Large intestine (tissue), 3 donors: ENCODE measurements at regions not wholly inside any gene's neighbourhood (a gene's known extent, or its start where the extent isn't known, plus 50 kb on each side); places are given as distances from the start of the nearest gene placed in this dataset.
A peak's percentile ranks its signal among the peaks of the same experiment; 100 is the strongest.
"Not testable (repeated sequence)": the region's sequence is repeated elsewhere in the genome, so short reads cannot be mapped to it uniquely, and the experiment has no call there.

Experiments used
- DNase-seq, 2 donors: peaks; one replicate each; pipeline versions ENCODE4 v3.0.0 to v3.0.0-alpha.2; 2013
- H3K27ac ChIP-seq: one replicate; pipeline ENCODE4 v1.5.1; 2013; ENCODE audit warnings: low read length
- H3K27me3 ChIP-seq: 2 replicates; pipeline ENCODE4 v1.6.1; 2013; ENCODE audit warnings: low read length; ENCODE audit not compliant: control insufficient read depth, insufficient read depth
- H3K36me3 ChIP-seq: 2 replicates; pipeline ENCODE4 v1.6.1; 2013; ENCODE audit warnings: low read length; ENCODE audit not compliant: control insufficient read depth, insufficient read depth
- H3K4me1 ChIP-seq: one replicate; pipeline ENCODE4 v1.6.1; 2013; ENCODE audit warnings: low read length; ENCODE audit not compliant: control insufficient read depth, insufficient read depth
- H3K4me3 ChIP-seq: one replicate; pipeline ENCODE4 v1.5.1; 2013; ENCODE audit warnings: low read length
- H3K9me3 ChIP-seq: one replicate; pipeline ENCODE4 v1.6.1; 2013; ENCODE audit warnings: mild to moderate bottlenecking, low read depth, low read length, moderate library complexity; ENCODE audit not compliant: control insufficient read depth
- WGBS: methylation state at CpG from one replicate; pipeline ENCODE4 v1.1.5; 2013; ENCODE audit warnings: low lambda C conversion rate; ENCODE audit not compliant: insufficient coverage; 5-methylcytosine and 5-hydroxymethylcytosine counted together

DNA sequence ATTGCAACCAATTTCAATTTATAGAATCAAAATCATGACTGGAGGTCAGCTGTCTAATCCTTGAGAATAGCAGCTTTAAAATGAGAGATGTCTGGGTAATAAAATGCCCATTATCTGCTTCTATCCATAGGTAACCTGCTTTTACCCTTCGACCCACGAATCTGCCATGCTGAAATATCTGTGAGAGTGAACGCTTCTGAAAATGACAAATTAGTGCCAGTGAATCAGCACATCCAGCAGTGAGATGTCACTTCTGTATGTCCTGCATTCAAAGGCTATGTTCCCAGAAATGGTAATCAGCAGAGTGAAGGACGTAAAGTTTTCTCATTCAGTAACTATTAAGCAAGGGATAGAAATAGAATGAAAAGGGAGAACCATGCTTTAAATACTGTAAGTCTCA lies 532.4 kb upstream of the ITGA1 start:
- no peak for DNase-seq
- Histone ChIP-seq H3K27ac (no peak overlapping the region), H3K9me3 (no peaks in the 10 kb centered on the region), H3K4me3 (no peak overlapping the region), H3K4me1 (no peaks in the 10 kb centered on the region), H3K36me3 (no peaks in the 10 kb centered on the region), H3K27me3 (no peaks in the 10 kb centered on the region)
- WGBS, result 83% methylated on average over 1 of the region's 4 CpGs

DNA sequence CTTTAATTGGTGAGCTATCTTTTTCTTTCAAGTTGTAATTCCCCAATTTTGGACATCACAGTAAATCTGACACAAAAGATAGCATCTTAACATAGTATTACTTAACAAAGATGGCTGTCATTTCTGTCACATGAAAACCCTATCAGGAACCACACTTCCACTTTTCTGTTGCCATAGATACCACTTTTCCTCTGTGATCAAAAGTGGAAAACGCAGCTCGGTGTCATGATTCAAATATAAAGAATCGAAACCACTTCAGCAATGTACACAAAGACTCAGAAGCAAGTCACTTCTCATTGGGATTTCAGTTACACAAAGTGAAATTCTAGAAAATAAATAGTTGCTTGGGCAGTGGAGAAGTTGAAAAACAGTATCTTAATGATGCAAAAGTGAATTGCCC lies 524.9 kb upstream of the ITGA1 start:
- no peaks in the 10 kb centered on the region for H3K4me1 ChIP-seq
- DNase-seq, result no peak
- H3K4me3 ChIP-seq, result no peak overlapping the region
- no peaks in the 10 kb centered on the region for H3K9me3 ChIP-seq
- no peaks in the 10 kb centered on the region for H3K36me3 ChIP-seq
- H3K27ac ChIP-seq, result no peak overlapping the region
- 55% methylated on average over 2 of the region's 3 CpGs for WGBS
- no peaks in the 10 kb centered on the region for H3K27me3 ChIP-seq

DNA sequence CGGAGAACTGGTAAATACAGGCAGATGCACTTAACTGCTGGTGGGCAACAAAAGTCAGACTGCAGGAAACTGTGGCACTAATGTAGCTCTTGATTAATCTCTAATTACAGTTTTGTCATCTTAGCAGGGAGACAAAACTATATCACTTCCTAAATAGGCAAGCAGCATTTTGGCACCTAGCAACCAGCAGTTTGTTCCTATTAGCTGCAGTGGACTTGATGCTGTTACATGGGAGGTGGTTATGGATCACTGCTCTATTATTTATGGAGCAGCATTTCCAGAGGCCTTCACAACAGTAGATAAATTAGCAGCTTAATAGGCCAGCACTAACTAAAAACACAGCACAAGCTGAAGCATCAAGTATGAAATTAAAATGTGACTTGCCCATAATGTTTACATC lies 518.3 kb upstream of the ITGA1 start:
- no CpG with 5 or more reads among the region's 1 CpG for WGBS
- no peak overlapping the region for H3K27ac ChIP-seq
- no peaks in the 10 kb centered on the region for H3K36me3 ChIP-seq
- DNase-seq, result peak in 1 of 2 donors; percentile 25
- no peak overlapping the region for H3K4me3 ChIP-seq
- H3K27me3 ChIP-seq, result no peaks in the 10 kb centered on the region
- no peaks in the 10 kb centered on the region for H3K9me3 ChIP-seq
- no peaks in the 10 kb centered on the region for H3K4me1 ChIP-seq

DNA sequence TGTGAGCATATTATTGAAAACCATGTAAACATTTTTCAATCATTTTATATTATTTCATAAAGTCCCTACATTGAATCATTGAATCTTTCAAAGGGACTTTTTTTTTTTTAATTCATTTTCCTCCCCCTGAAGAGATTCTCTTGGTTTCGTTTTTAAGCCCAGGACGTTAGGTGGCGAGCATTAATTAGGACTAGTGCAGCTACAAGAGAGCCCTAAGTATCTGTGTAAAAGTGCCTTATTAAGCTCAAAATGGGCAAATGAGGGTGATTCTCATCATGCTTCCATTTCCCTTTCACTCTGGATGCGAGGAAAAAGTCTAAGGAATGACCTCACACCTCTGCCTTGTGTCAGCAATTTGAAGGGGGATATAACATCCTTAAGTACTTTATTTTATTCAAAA lies 517.9 kb upstream of the ITGA1 start:
- DNase-seq, result no peak
- H3K4me1 ChIP-seq, result no peaks in the 10 kb centered on the region
- H3K27me3 ChIP-seq, result no peaks in the 10 kb centered on the region
- H3K9me3 ChIP-seq, result no peaks in the 10 kb centered on the region
- no peak overlapping the region for H3K4me3 ChIP-seq
- H3K27ac ChIP-seq, result no peak overlapping the region
- H3K36me3 ChIP-seq, result no peaks in the 10 kb centered on the region
- 70% methylated on average over 2 of the region's 4 CpGs for WGBS

- no peak overlapping the region for H3K27ac ChIP-seq
- H3K4me3 ChIP-seq, result no peak overlapping the region
- DNase-seq, result no peak
- no peaks in the 10 kb centered on the region for H3K9me3 ChIP-seq
- no peaks in the 10 kb centered on the region for H3K36me3 ChIP-seq
- H3K4me1 ChIP-seq, result no peaks in the 10 kb centered on the region
- H3K27me3 ChIP-seq, result no peaks in the 10 kb centered on the region
Measured at GRCh38 chr5:52275639-52276038, 512.1 kb upstream of the ITGA1 start.

- no CpG with 5 or more reads among the region's 2 CpGs for WGBS
- H3K27me3 ChIP-seq, result no peaks in the 10 kb centered on the region
- H3K9me3 ChIP-seq, result no peaks in the 10 kb centered on the region
- H3K4me1 ChIP-seq, result no peaks in the 10 kb centered on the region
- no peak overlapping the region for H3K4me3 ChIP-seq
- no peak for DNase-seq
- H3K27ac ChIP-seq, result no peak overlapping the region
- no peaks in the 10 kb centered on the region for H3K36me3 ChIP-seq
Measured at GRCh38 chr5:52277101-52277500, 510.6 kb upstream of the ITGA1 start.

GRCh38 chr5:52282647-52283046 lies 505.1 kb upstream of the ITGA1 start:
- Histone ChIP-seq H3K4me3 (no peak overlapping the region), H3K27ac (no peak overlapping the region), H3K4me1 (no peaks in the 10 kb centered on the region), H3K36me3 (no peaks in the 10 kb centered on the region), H3K27me3 (no peaks in the 10 kb centered on the region), H3K9me3 (no peaks in the 10 kb centered on the region)
- no peak for DNase-seq

DNA sequence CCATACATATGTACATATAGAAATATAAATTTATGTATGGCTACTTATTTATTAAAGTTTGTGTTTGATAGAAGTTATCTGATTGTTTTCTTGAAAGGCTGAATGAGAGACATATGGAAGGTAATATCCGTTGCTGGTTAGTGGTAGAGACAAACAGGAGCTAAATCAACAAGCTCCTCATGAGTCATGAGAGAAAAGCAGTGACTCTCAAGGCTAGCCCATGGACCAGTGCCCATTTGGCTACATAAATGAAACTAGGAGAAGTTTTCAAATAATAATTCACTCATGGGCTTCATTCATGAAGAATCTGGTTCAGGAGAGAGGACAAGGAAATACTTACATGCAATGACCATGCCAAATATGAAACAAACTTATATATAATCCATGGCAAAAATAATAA lies 504.5 kb upstream of the ITGA1 start:
- Histone ChIP-seq H3K27ac (no peak overlapping the region), H3K27me3 (no peaks in the 10 kb centered on the region), H3K4me3 (no peak overlapping the region), H3K36me3 (no peaks in the 10 kb centered on the region), H3K4me1 (no peaks in the 10 kb centered on the region), H3K9me3 (no peaks in the 10 kb centered on the region)
- no peak for DNase-seq
- no CpG with 5 or more reads among the region's 1 CpG for WGBS

- H3K4me1 ChIP-seq, result no peaks in the 10 kb centered on the region
- H3K4me3 ChIP-seq, result no peak overlapping the region
- peaks cover 6% of the 10 kb centered on the region for H3K9me3 ChIP-seq
- 82% methylated on average over 1 of the region's 2 CpGs for WGBS
- H3K27me3 ChIP-seq, result no peaks in the 10 kb centered on the region
- no peaks in the 10 kb centered on the region for H3K36me3 ChIP-seq
- no peak overlapping the region for H3K27ac ChIP-seq
- DNase-seq, result no peak
Measured at GRCh38 chr5:52300703-52301372, 486.9 kb upstream of the ITGA1 start.

DNA sequence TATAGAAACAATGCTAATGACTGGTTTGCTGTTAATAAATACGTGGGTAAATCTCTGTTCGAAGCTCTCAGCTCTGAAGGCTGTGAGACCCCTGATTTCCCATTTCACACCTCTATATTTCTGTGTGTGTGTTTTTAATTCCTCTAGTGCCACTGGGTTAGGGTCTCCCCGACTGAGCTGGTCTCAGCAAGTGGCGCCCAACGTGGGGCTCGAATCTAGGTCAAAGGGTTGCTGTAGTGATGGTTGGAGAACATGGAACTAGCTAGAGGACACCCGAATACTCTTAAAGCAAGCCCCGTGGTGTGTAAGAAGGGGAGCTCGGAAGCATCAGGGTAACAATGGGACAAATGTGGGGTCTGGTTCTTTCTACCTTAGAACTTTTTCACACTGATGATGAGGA lies 482.9 kb upstream of the ITGA1 start:
- H3K4me3 ChIP-seq, DNase-seq, H3K27me3 ChIP-seq, H3K27ac ChIP-seq, H3K9me3 ChIP-seq, H3K36me3 ChIP-seq, H3K4me1 ChIP-seq: not testable (repeated sequence)
- WGBS, result 83% methylated on average over 2 of the region's 9 CpGs

- Histone ChIP-seq H3K27ac (no peak overlapping the region), H3K27me3 (no peaks in the 10 kb centered on the region), H3K36me3 (no peaks in the 10 kb centered on the region), H3K4me1 (no peaks in the 10 kb centered on the region), H3K4me3 (no peak overlapping the region), H3K9me3 (no peaks in the 10 kb centered on the region)
- DNase-seq, result no peak
Measured at GRCh38 chr5:52328220-52328806, 459.4 kb upstream of the ITGA1 start.
